GM10248 (cell line): ENCODE measurements at regions not wholly inside any gene's neighbourhood (a gene's known extent, or its start where the extent isn't known, plus 50 kb on each side); places are given as distances from the start of the nearest gene placed in this dataset.

Experiments
- CTCF ChIA-PET: fragments of 300-600 bp; sonication (Branson Sonifier 250); formaldehyde crosslinking; extraction: SDS; loops from one replicate; lab custom pipeline; 2021; ENCODE audit warnings: antibody characterized with exemption; lab: Yijun Ruan, JAX
- POLR2A ChIA-PET: fragments of 350-650 bp; sonication (Branson Sonifier 250); formaldehyde crosslinking; extraction: SDS; loops from one replicate; lab custom pipeline; 2020; ENCODE audit warnings: antibody characterized with exemption; lab: Yijun Ruan, JAX
- DNase-seq: peaks from one replicate; pipeline ENCODE4 v3.0.0; 2012; ENCODE audit errors: extremely low spot score
- TF ChIP-seq, protein P1 (sequence below): IDR thresholded peaks from 2 replicates; pipeline ENCODE4 v1.5.1; 2012; ENCODE audit warnings: mild to moderate bottlenecking, low read depth; ENCODE audit errors: extremely low read depth, missing control alignments, control extremely low read depth

DNA sequence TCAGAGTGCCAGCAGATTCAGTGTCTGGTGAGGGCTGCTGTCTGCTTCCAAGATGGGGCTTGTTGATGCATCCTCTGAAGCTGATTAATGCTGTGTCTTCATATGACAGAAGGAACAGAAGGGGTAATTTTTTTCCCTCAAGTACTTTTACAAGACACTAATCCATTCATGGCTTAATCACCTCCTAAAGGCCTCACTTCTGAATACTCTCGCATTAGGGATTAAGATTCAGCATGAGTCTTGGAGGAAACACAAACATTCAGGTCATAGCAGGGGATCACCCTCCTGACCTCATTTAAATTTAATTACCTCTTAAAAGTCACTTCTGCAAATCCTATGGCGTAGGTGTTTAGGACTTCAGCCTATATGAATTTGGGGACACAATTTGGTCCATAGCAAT is 1145.5 kb upstream of the PCDH10 start:
- TF ChIP-seq, protein P1, sequence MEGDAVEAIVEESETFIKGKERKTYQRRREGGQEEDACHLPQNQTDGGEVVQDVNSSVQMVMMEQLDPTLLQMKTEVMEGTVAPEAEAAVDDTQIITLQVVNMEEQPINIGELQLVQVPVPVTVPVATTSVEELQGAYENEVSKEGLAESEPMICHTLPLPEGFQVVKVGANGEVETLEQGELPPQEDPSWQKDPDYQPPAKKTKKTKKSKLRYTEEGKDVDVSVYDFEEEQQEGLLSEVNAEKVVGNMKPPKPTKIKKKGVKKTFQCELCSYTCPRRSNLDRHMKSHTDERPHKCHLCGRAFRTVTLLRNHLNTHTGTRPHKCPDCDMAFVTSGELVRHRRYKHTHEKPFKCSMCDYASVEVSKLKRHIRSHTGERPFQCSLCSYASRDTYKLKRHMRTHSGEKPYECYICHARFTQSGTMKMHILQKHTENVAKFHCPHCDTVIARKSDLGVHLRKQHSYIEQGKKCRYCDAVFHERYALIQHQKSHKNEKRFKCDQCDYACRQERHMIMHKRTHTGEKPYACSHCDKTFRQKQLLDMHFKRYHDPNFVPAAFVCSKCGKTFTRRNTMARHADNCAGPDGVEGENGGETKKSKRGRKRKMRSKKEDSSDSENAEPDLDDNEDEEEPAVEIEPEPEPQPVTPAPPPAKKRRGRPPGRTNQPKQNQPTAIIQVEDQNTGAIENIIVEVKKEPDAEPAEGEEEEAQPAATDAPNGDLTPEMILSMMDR: no peak
- no peak for DNase-seq
- POLR2A ChIA-PET: no interaction called here
- CTCF ChIA-PET: no interaction called here

DNA sequence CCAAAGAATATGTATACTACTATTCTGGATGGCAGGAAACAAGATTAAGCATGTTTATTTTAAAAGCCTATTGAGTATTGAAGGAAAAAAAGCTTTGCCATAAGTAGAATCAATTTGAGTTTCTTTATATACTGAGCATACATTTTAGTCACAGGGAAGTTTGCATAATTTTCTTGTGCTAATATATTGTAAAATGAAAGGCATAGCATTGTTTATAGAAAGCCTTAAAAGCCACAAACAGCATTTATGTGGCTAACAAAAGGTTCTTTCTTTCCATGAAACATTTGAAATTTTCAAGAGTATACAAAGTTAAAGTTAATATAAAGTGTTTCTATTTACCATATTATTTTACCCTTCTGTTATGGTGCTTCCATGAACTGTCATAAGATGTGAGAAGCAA is 1133.8 kb upstream of the PCDH10 start:
- no peak for DNase-seq
- TF ChIP-seq, protein P1: no peak
- ChIA-PET POLR2A (no interaction called here), CTCF (no interaction called here)

DNA sequence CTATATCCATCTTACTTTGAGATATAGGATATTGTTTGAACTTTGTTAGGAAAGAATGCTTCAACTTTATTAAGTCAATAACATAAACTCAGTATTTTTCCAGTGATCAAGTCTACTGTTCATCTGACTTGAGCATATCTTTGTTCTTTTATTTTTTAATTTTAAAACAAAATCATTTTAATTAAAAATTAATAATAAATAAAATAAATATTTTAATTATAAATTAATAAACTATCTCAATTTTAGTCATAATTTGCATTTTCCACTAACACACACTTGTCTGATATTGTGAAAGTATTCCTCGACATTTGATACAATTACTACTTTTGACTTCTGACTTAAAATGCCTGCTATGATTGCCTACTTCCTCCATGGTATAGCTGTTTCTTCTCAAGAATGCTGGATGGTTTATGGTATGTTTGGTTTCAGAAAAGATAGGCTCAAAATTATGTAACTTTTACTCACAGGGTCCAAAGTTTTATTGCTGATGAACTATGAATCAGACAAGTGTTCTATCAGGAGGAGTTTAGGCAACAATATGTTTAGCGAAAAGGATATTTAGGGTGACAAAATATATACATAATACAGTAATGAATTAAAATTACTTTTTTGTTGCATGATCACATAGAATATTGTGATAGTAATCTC is 1132.3 kb upstream of the PCDH10 start:
- POLR2A ChIA-PET: no interaction called here
- TF ChIP-seq, protein P1: no peak
- CTCF ChIA-PET: no interaction called here
- DNase-seq: no peak

DNA sequence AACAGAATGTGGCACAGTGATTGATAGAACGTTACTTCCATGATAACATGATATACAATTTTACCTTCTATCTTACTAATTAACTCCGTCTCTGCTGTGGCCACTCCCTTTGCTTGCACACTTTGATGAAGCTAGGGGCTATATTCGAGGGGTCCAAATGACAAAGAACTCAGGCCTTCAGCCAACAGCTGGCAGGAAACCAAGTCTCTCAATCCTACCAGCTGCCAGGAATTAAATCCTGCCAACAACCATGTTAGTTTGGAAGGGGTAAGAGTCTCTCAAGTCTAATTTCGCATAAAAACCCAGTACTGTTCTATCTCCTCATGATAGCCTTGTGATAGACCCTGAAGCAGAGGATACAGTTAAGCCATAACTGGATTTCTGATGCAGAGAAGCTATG is 1122.9 kb upstream of the PCDH10 start:
- no peak for DNase-seq
- TF ChIP-seq, protein P1: no peak
- CTCF ChIA-PET: interaction anchor here (0.8 to 1.1 kb wide), 2 partner anchors 20 to 24 kb away, joined by 3 to 4 read pairs; no protein-coding TSS in a partner anchor
- POLR2A ChIA-PET: no interaction called here

DNA sequence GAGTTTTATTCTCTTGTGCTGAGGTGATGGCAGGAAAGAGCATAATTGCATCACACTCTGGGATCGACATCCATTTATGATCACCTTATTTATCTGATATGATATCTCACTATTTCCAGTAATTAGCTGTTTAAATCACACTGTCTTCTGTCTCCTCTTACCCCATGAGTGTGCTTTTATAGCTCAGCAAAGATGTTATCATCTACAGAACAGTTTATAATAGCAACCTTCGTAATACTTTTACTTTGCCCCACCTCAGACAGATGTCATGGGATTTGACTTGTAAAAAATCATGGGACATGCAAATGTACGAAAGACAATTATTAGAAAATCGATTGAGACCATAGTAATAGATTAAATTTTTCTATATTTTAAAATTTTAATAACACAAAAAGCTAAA is 1122.3 kb upstream of the PCDH10 start:
- POLR2A ChIA-PET: no interaction called here
- no peak for DNase-seq
- CTCF ChIA-PET: interaction anchor here (0.8 to 1.1 kb wide), 2 partner anchors 19 to 23 kb away, joined by 3 to 4 read pairs; no protein-coding TSS in a partner anchor
- TF ChIP-seq, protein P1: no peak

DNA sequence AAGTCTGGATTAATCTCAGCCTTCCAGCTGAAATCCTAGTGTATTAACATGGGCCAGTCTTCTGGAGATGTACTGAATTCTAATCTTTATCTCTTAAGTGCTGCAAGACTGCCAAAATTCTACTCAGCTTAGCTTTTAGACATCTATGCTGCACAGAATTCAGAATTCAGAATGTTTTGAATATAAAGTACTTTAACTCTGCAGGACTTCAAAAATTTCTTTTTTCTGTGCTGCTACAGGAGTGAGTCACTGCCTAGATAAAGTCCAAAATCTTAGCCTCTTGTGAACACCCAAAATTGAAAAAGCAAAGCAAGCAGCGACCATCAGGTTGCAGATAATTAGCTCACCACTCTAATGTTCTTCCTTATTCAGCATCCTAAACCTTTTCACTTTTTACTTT is 1092.6 kb upstream of the PCDH10 start:
- CTCF ChIA-PET: no interaction called here
- TF ChIP-seq, protein P1: no peak
- POLR2A ChIA-PET: no interaction called here
- DNase-seq: no peak
